DND-41 (cell line): ENCODE measurements at regions not wholly inside any gene's neighbourhood (a gene's known extent, or its start where the extent isn't known, plus 50 kb on each side); places are given as distances from the start of the nearest gene placed in this dataset.

Source experiments
- CTCF ChIP-seq: IDR thresholded peaks from 2 replicates; pipeline ENCODE4 v1.5.1; 2012; ENCODE audit warnings: borderline replicate concordance, low read length, moderate library complexity, mild to moderate bottlenecking; ENCODE audit not compliant: poor library complexity, severe bottlenecking; ENCODE audit errors: extremely low read depth
- EZH2 ChIP-seq: IDR thresholded peaks from 3 replicates; pipeline ENCODE4 v1.6.1; 2012; ENCODE audit warnings: borderline replicate concordance, low read depth, mild to moderate bottlenecking, moderate library complexity, low read length, inconsistent platforms; ENCODE audit not compliant: severe bottlenecking

- TF ChIP-seq CTCF (no peak), EZH2 (no peak)
Observed at GRCh38 chr14:54147758-54148157, 191.1 kb upstream of the BMP4 start.
